ENCODE measurements at regions not wholly inside any gene's neighbourhood (a gene's known extent, or its start where the extent isn't known, plus 50 kb on each side); places are given as distances from the start of the nearest gene placed in this dataset.
"Not testable (repeated sequence)": the region's sequence is repeated elsewhere in the genome, so short reads cannot be mapped to it uniquely, and the experiment has no call there.

GRCh38 chr2:241959751-241960269, 90.3 kb downstream of the RTP5 start:
- no peak for DNase-seq

GRCh38 chr2:241961454-241961853, 91.9 kb downstream of the RTP5 start:
- DNase-seq = no peak

DNA sequence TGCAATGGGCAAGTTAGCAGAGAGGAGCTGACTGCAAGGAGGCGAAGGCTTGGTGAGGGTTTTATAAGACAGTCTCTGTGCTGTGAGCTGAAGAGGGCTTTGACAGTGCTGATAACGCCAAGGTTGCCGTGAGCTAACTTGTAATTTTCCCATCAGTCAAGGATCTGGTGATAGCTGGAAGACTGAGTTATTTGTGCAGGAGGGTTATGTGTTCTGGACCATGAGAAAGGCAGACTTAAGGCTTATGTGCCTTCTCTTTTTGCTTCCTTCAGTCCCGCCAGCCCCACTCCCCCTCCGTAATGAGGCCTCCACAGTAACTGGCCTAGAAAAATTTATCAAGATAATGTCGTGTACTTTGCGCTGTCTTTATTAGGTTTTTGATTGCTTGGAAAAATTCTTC, 94.6 kb downstream of the RTP5 start:
- DNase-seq = no peak

DNA sequence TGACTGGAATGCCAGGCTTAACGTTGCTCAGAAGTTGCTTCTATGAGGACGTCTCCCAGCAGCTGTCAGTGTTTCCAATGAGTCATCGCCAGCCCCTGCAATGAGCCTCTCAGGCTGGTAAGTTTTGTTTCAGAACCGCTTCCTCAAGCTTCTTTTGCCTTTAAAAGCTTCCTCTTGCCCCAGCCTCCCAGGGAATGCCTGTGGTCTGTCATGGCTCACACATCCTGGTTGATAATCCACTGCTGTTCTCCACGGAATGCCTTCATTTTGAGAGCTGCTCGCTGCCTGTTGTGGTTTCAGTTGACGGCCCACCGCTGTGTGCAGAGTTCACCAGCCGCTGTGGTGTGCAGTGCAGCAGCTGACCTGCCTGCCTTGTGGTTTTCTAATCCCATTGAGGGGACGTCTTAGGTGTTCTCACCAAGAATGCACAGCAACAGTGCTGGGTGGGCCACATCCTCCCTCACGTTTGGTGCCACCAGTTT, 96.4 kb downstream of the RTP5 start:
- DNase-seq = peak; percentile 61 to 88

GRCh38 chr2:241966647-241967466, 97.3 kb downstream of the RTP5 start:
- DNase-seq = peak in 1 of 2 experiments; percentile 32

- DNase-seq = no peak
These were observed 98.1 kb downstream of the RTP5 start for GRCh38 chr2:241967467-241968144.

DNA sequence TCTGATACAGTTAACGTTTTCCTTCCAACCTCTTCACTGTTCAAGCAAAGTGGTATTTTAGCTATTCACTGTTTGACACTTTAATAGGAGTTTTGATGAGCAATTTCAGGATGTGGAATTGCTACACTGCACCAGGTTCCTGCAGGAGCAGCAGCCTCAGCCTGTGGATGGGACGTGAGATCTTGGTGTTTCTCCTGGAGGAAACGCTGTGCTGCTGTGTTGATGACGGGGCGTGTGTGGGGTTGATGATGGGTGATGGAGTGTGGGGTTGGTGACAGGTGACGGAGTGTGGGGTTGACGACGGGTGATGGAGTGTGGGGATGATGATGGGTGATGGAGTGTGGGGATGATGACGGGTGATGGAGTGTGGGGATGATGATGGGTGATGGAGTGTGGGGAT, 98.9 kb downstream of the RTP5 start:
- no peak for DNase-seq

DNA sequence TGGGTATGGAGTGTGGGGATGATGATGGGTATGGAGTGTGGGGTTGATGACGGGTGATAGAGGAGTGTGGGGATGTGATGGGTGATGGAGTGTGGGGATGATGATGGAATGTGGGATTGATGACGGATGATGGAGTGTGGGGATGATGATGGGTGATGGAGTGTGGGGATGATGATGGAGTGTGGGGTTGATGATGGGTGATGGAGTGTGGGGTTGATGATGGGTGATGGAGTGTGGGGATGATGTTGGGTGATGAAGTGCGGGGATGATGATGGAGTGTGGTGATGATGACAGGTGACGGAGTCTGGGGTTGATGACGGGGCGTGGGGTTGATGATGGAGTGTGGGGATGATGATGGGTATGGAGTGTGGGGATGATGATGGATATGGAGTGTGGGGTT, 99.7 kb downstream of the RTP5 start:
- DNase-seq = not testable (repeated sequence)

DNA sequence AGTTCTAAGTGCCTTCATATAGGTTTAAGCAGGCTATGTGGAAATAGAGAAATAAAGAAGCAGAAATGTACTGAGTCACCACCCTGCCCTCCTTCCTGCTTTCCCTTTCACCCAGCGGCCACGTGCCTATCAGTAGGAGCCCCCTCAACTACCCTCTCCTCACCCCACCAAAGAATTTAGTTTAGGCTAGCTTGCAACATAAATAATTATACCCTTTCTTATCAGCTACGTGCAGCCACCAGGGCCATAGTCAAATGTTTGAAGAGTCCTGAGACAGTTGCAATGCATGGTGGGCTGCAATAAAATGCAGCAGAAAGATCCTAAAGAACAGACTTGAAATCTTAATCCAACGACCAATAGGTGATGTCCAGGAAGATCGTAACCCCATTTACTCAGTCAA, 101.2 kb downstream of the RTP5 start:
- no peak for DNase-seq

DNA sequence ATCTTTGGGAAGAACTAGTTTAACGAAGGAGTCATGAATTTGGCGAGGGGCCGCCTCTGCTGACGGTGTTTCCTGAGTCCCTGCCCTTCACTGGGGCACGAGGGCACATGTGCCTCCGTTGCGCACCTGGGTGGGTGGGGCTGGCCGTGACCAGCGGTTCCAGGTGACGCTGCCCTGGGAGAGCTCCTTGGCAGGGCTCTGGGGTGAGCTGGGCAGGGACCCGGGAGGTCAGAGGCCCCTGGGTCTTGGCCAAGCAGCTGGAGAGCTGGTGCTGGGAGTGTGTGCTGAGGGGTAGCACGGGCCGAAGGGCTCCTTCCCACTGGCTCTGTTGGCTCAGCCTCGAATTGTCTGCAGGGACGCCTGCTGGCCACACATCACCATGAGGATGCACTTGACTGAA, 104.6 kb downstream of the RTP5 start:
- DNase-seq = no peak

DNA sequence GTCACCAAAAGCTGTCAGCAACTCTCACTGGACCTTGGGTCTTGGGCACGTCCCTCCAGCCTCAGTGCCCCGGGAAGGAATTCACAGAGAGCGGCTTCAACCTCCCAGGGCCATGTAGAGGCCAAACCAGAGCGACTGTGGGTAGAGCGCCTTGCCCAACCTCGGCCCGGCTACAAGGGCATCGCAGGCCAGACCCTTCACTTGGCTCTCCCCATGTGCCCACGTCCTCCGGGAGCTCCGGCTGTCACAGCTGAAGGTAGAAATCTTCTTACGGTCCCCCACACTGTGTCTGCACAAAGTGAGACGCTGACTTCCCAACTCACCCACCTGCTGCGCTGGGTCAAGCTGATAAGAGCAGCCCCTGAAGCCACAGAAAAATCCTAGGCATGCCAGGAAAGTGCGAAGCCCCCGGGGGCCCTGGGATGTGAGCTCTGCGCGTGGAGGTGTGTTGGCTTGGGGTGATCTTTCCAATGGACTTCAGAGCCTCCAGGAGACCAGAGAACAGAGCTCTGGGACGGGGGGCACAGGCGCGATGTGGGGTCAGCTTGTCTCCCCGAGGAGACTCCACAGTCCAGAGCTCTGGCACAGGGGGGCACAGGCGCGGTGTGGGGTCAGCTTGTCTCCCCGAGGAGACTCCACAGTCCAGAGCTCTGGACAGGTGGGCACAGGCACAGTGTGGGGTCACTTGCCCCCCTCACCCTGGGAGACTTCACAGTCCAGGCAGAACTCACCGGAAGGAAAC, 105.5 kb downstream of the RTP5 start:
- no peak for DNase-seq

- no peak for DNase-seq
These were observed 106.2 kb downstream of the RTP5 start for GRCh38 chr2:241975593-241976284.

- no peak for DNase-seq
These were observed 106.8 kb downstream of the RTP5 start for GRCh38 chr2:241976296-241976695.

- DNase-seq = no peak
These were observed 108.2 kb downstream of the RTP5 start for GRCh38 chr2:241977557-241978300.

GRCh38 chr2:241978670-241979069, 109.1 kb downstream of the RTP5 start:
- DNase-seq = no peak

GRCh38 chr2:241980193-241980592, 110.7 kb downstream of the RTP5 start:
- no peak for DNase-seq

DNA sequence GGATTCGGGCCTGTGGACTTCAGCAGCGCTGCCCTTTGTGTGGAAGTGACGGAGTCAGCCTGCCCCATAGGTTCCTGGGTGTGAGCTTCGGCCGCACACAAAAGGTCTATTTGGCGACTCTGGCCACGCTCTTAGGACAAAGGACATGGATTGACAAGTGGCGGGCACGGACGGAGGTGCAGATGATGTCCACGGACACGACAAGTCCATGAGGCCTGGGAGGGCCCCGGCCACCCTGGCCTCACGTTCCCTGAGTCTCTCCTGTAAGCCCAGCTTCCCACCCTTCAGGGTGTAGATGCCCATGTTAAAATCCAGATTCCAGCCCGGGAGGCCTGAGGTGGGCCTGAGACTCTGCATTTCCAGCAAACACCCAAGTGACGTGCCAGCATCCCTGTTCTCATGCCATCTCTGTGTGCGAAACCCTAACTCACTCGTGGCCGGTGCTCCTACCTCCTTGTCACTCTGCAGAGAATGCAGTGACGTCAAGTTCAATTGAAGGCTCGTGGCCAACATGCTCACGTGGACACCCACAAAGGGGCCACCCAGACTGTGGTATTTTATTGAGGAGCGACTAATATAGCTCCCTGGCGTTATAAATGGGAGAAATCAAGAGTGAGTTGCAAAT, 111.7 kb downstream of the RTP5 start:
- DNase-seq = no peak

DNA sequence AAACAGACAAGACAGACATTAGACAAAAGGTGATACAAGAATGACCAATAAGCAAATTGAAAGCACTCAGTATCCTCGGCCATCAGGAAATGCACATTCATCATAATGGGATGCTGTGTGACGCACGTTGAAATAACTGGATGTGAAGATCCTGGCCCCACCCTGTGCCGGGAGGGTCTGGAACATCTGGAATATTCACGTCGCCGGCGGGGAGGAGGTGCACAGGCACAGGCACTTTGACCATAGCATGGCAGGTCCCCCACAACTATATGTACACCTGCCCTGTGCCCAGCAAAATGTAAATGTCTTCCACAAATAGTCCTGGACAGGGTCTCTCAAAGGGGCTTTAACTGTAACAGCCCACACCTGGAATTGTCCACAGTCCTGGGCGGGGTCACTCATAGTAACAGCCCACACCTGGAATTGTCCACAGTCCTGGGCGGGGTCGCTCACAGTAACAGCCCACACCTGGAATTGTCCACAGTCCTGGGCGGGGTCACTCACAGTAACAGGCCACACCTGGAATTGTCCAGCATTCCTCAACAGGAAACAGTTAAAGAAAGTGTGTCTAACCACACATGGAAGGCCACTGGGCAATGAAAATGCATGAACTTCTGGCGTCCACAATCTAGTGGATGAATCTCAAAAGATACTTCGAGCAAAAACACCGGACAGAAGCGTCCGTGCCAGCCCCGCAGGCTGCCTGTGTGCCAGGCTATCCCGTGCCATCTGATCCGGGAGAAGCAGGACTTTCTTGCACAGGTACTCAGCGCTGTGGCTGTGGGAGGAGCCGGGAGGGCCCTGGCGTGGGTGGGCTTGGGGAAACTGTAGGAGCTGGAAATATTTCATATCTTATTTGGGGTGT, 113.4 kb downstream of the RTP5 start:
- DNase-seq = no peak

DNA sequence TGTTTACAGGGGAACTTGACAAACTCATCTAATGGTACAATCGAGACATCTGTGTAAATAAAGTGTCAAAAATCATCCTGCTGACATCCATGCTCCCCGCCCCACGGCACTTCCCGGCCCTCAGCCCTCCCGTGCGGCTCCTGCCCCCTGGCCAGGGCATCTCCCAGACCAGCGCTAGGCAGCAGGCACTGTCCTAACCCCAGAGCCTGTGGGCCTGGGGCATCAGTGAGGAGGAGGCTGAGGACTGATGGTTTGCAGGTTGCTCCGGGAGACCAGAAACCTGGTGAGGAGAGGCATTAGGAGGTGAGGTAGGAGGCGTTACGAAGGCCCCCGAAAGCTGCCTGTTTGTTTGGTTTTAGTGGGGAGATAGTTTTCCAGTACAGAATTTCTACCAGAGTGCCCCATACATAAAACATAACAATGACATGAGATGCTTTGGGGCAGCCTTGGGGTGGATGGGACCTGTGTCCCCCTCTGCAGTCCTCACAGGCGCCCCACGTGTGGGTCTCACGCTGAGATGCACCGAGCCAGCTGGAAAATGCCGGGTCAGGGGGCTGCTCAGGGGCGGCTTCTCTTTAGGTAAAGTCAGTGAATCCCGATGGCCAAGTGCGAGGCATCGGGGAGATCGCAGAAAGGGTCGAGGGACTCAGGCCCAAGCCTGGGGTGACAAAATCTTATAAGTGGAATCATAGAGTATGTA, 114.2 kb downstream of the RTP5 start:
- DNase-seq = no peak

DNA sequence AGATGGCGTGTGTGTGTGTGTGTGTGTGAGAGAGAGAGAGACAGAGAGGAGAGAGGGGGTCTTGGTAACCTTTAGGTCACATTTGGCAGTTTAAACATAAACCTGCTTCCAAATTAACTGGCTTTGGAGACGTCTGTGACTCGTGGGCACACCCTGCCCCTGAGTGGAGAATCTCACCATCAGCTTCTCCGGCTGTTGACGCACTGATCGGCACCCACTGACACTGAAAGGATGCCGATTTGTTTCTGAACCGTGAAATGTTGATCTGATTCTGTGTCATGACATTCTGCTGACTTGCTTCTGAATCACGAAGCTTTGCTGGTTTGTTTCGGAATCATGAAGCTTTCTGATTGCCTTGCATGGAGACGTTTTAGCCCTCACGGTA, 114.7 kb downstream of the RTP5 start:
- DNase-seq = no peak

All from stimulated activated CD4-positive, alpha-beta T cell treated with anti-CD3 and anti-CD28 coated beads, Interleukin-4, amount 100 ng/mL, for 4 hours (primary cell).